DND-41 (cell line): ENCODE measurements at regions not wholly inside any gene's neighbourhood (a gene's known extent, or its start where the extent isn't known, plus 50 kb on each side); places are given as distances from the start of the nearest gene placed in this dataset.
A peak's percentile ranks its signal among the peaks of the same experiment; 100 is the strongest.
"Not testable (repeated sequence)": the region's sequence is repeated elsewhere in the genome, so short reads cannot be mapped to it uniquely, and the experiment has no call there.

Experiments
- ATAC-seq: fragments of 200-7000 bp; cut with Tn5 transposase; 3 replicates; pipeline ENCODE4 v1.9.1; 2021; ENCODE audit warnings: low read depth; ENCODE audit not compliant: insufficient read depth
- DNase-seq: peaks from one replicate; pipeline ENCODE4 v3.0.0-alpha.2; 2020
- H2AFZ ChIP-seq: 2 replicates; pipeline ENCODE4 v1.6.0; 2012; ENCODE audit warnings: low read depth, low read length
- H3K27ac ChIP-seq: 2 replicates; pipeline ENCODE4 v1.5.1; 2012; ENCODE audit warnings: low read length, inconsistent platforms
- H3K27me3 ChIP-seq: fragments of 200-600 bp; sonication (generic); 2 replicates; pipeline ENCODE4 v1.6.0; 2012; ENCODE audit warnings: low read length, mild to moderate bottlenecking, inconsistent platforms; ENCODE audit not compliant: insufficient read depth, poor library complexity
- H3K36me3 ChIP-seq: 2 replicates; pipeline ENCODE4 v1.5.1; 2012; ENCODE audit warnings: low read length, inconsistent platforms; ENCODE audit not compliant: insufficient read depth
- H3K4me1 ChIP-seq: 2 replicates; pipeline ENCODE4 v1.5.1; 2012; ENCODE audit warnings: mild to moderate bottlenecking, low read length; ENCODE audit not compliant: insufficient read depth
- H3K4me2 ChIP-seq: 2 replicates; pipeline ENCODE4 v1.6.0; 2012; ENCODE audit warnings: mild to moderate bottlenecking, moderate library complexity, low read length, inconsistent platforms; ENCODE audit not compliant: insufficient read depth
- H3K4me3 ChIP-seq, 2 experiments: fragments of 200-600 bp in 1 of 2; shearing (Covaris generic) in 1 of 2; 2 replicates each; pipeline ENCODE4 v1.5.1; 2012 to 2016; ENCODE audit warnings: inconsistent platforms in 2 of 2, low read length in 2 of 2, mild to moderate bottlenecking in 2 of 2, low read depth in 1 of 2, moderate library complexity in 1 of 2
- H3K79me2 ChIP-seq: 2 replicates; pipeline ENCODE4 v1.6.0; 2012; ENCODE audit warnings: low read length, inconsistent platforms; ENCODE audit not compliant: insufficient read depth
- H3K9ac ChIP-seq: 2 replicates; pipeline ENCODE4 v1.6.0; 2012; ENCODE audit warnings: low read depth, mild to moderate bottlenecking, inconsistent platforms, low read length, moderate library complexity
- H3K9me3 ChIP-seq: 2 replicates; pipeline ENCODE4 v1.5.1; 2012; ENCODE audit warnings: low read length, moderate library complexity, mild to moderate bottlenecking, inconsistent platforms; ENCODE audit not compliant: insufficient read depth, severe bottlenecking
- H4K20me1 ChIP-seq: 2 replicates; pipeline ENCODE4 v1.6.0; 2012; ENCODE audit warnings: low read length; ENCODE audit not compliant: insufficient read depth
- CTCF ChIP-seq: IDR thresholded peaks from 2 replicates; pipeline ENCODE4 v1.5.1; 2012; ENCODE audit warnings: borderline replicate concordance, low read length, moderate library complexity, mild to moderate bottlenecking; ENCODE audit not compliant: poor library complexity, severe bottlenecking; ENCODE audit errors: extremely low read depth
- EZH2 ChIP-seq: IDR thresholded peaks from 3 replicates; pipeline ENCODE4 v1.6.1; 2012; ENCODE audit warnings: borderline replicate concordance, low read depth, mild to moderate bottlenecking, moderate library complexity, low read length, inconsistent platforms; ENCODE audit not compliant: severe bottlenecking

GRCh38 chr2:234352270-234352669, 144.6 kb downstream of the ARL4C start:
- no peak overlapping the region for H3K4me3 ChIP-seq
- no peak for ATAC-seq
- H2AFZ ChIP-seq, result no peak overlapping the region
- H4K20me1 ChIP-seq, result no peaks in the 10 kb centered on the region
- peak overlapping the region; percentile 96 for H3K27ac ChIP-seq
- H3K4me2 ChIP-seq, result no peak overlapping the region
- no peak overlapping the region for H3K9ac ChIP-seq
- no peak for TF ChIP-seq EZH2
- no peak for TF ChIP-seq CTCF
- DNase-seq, result no peak
- no peaks in the 10 kb centered on the region for H3K79me2 ChIP-seq
- no peaks in the 10 kb centered on the region for H3K36me3 ChIP-seq
- H3K9me3 ChIP-seq, result peaks cover 6% of the 10 kb centered on the region
- H3K27me3 ChIP-seq, result no peaks in the 10 kb centered on the region
- H3K4me1 ChIP-seq, result peaks cover 58% of the 10 kb centered on the region

- not testable (repeated sequence) for H4K20me1 ChIP-seq, H3K27me3 ChIP-seq, H3K36me3 ChIP-seq, H2AFZ ChIP-seq, H3K79me2 ChIP-seq, H3K27ac ChIP-seq, ATAC-seq, H3K4me2 ChIP-seq, H3K9ac ChIP-seq, H3K9me3 ChIP-seq, H3K4me3 ChIP-seq
- DNase-seq, result peak; percentile 1
- H3K4me1 ChIP-seq, result peaks cover 55% of the 10 kb centered on the region
Measured at GRCh38 chr2:234351866-234352265, 145.0 kb downstream of the ARL4C start.

GRCh38 chr2:234348081-234348480, 148.8 kb downstream of the ARL4C start:
- Histone ChIP-seq H3K9me3 (peaks cover 6% of the 10 kb centered on the region), H3K9ac (peak overlapping the region; percentile 5; the same call in 1 of the 2 replicates), H3K27ac (peak overlapping the region; percentile 83), H3K4me1 (peaks cover 17% of the 10 kb centered on the region), H3K27me3 (no peaks in the 10 kb centered on the region), H2AFZ (peak overlapping the region; percentile 77), H3K4me2 (peak overlapping the region; percentile 5; the same call in 1 of the 2 replicates), H3K36me3 (no peaks in the 10 kb centered on the region), H3K79me2 (no peaks in the 10 kb centered on the region), H3K4me3 (no peak overlapping the region; a peak in 1 of 4 replicates), H4K20me1 (no peaks in the 10 kb centered on the region)
- ATAC-seq (peak; percentile 85), DNase-seq (peak; percentile 39)
- no peak for TF ChIP-seq EZH2
- TF ChIP-seq CTCF, result no peak

GRCh38 chr2:234345921-234346320, 151.0 kb downstream of the ARL4C start:
- no peaks in the 10 kb centered on the region for H3K36me3 ChIP-seq
- H3K4me3 ChIP-seq, result no peak overlapping the region
- no peaks in the 10 kb centered on the region for H3K9me3 ChIP-seq
- H3K79me2 ChIP-seq, result no peaks in the 10 kb centered on the region
- peaks cover 16% of the 10 kb centered on the region for H3K4me1 ChIP-seq
- TF ChIP-seq CTCF (no peak), EZH2 (no peak)
- DNase-seq (peak; percentile 1), ATAC-seq (no peak)
- no peak overlapping the region for H3K9ac ChIP-seq
- H2AFZ ChIP-seq, result no peak overlapping the region
- H3K27me3 ChIP-seq, result no peaks in the 10 kb centered on the region
- no peaks in the 10 kb centered on the region for H4K20me1 ChIP-seq
- no peak overlapping the region for H3K4me2 ChIP-seq
- no peak overlapping the region for H3K27ac ChIP-seq
